ENCODE measurements at regions not wholly inside any gene's neighbourhood (a gene's known extent, or its start where the extent isn't known, plus 50 kb on each side); places are given as distances from the start of the nearest gene placed in this dataset.
A peak's percentile ranks its signal among the peaks of the same experiment; 100 is the strongest.

GRCh38 chr5:29697785-29698414, 1495.6 kb upstream of the CDH6 start:
- CTCF ChIA-PET: interaction anchor here (0.6 to 0.9 kb wide), 2 partner anchors 16 to 20 kb away, joined by 3 to 5 read pairs; no protein-coding TSS in a partner anchor

GRCh38 chr5:29697278-29697677, 1496.2 kb upstream of the CDH6 start:
- TF ChIP-seq CTCF (conservative IDR thresholded peaks at IDR 0.05; ENCODE audit: low read depth): no peak
- ChIA-PET POLR2A (ENCODE audit: low non-redundant PET) (no interaction called here), CTCF (interaction anchor here (0.6 to 0.9 kb wide), 2 partner anchors 16 to 20 kb away, joined by 3 to 5 read pairs; no protein-coding TSS in a partner anchor)
- DNase-seq (ENCODE audit: low spot score): no peak
- H3K27ac ChIP-seq: no peak overlapping the region

More at GRCh38 chr5:29697785-29698414, 1495.6 kb upstream of the CDH6 start:
- DNase-seq (ENCODE audit: low spot score): peak; percentile 12
- no peak; the same call in 1 of the 2 replicates for TF ChIP-seq CTCF (conservative IDR thresholded peaks at IDR 0.05; ENCODE audit: low read depth)
- no peak overlapping the region for H3K27ac ChIP-seq
- POLR2A ChIA-PET (ENCODE audit: low non-redundant PET): no interaction called here

DNA sequence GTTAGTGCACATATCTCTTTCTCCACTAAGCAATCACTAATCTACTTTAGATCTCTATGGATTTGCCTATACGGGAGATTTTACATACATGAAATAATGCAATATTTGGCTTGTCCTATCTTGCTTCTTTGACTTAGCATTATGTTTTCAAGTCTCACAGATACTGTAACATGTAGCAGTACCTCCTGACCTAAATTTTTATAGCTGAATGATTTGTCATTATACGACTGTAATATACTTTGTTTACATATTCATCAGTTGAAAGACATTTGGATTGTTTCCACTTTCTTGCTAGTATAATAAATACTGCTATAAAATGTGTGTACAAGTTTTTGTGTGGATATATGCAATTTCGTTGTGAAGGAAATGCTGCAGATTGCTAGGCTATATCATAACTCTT, 1520.8 kb upstream of the CDH6 start:
- CTCF ChIA-PET: no interaction called here
- DNase-seq (ENCODE audit: low spot score): no peak
- H3K27ac ChIP-seq: no peak overlapping the region
- POLR2A ChIA-PET (ENCODE audit: low non-redundant PET): no interaction called here
- no peak for TF ChIP-seq CTCF (conservative IDR thresholded peaks at IDR 0.05; ENCODE audit: low read depth)

GRCh38 chr5:29662876-29663275, 1530.6 kb upstream of the CDH6 start:
- ChIA-PET POLR2A (ENCODE audit: low non-redundant PET) (no interaction called here), CTCF (interaction anchor here (0.6 kb wide), 1 partner anchor 141 kb away, joined by 3 read pairs; no protein-coding TSS in a partner anchor)
- no peak for TF ChIP-seq CTCF (conservative IDR thresholded peaks at IDR 0.05; ENCODE audit: low read depth)
- H3K27ac ChIP-seq: no peak overlapping the region
- no peak for DNase-seq (ENCODE audit: low spot score)

DNA sequence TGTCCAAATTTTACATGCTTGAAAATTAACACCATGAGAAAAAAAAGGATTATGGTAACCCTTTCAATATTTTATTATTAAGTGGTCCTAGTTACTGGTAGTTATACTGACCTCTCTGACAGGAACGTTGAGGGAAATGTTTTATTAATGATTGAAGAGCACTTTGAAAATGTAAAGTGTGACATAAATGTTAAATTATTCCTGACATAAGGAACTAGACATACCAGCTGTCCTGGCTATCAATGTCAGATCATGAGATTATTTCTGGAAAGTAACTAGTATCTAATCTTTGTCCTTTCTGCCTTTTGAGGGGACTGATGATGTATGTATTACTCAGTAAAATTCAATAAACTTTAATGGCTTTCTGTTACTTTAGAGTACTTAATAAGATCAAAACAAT, 1538.5 kb upstream of the CDH6 start:
- ChIA-PET POLR2A (ENCODE audit: low non-redundant PET) (no interaction called here), CTCF (no interaction called here)
- no peak for DNase-seq (ENCODE audit: low spot score)
- no peak overlapping the region for H3K27ac ChIP-seq
- TF ChIP-seq CTCF (conservative IDR thresholded peaks at IDR 0.05; ENCODE audit: low read depth): no peak

- no peak for TF ChIP-seq CTCF (conservative IDR thresholded peaks at IDR 0.05; ENCODE audit: low read depth)
- ChIA-PET POLR2A (ENCODE audit: low non-redundant PET) (no interaction called here), CTCF (no interaction called here)
- DNase-seq (ENCODE audit: low spot score): no peak
- no peak overlapping the region for H3K27ac ChIP-seq
These were observed 1544.2 kb upstream of the CDH6 start for GRCh38 chr5:29649321-29649720.
